ENCODE measurements at regions not wholly inside any gene's neighbourhood (a gene's known extent, or its start where the extent isn't known, plus 50 kb on each side); places are given as distances from the start of the nearest gene placed in this dataset.

DNA sequence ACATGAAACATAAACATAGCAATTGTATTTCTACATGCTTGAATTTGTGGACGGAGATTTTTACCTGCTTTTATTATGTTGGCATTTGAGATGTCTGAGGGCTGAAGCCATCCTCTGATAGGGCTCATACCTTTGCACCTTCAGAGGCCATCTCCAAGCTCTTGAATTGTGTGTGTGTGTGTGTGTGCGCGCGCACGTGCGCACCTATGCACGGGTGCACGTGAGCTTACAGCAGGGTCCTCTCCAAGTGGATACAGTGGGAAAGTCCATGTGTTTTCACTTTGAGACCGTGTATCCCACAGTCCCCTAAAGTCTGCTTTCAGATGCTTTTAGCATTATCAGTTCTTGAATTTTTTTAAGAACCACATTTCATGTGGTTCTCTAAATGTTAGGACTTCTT lies 178.6 kb downstream of the RAB11FIP2 start (continued):
- TF ChIP-seq, protein P1, sequence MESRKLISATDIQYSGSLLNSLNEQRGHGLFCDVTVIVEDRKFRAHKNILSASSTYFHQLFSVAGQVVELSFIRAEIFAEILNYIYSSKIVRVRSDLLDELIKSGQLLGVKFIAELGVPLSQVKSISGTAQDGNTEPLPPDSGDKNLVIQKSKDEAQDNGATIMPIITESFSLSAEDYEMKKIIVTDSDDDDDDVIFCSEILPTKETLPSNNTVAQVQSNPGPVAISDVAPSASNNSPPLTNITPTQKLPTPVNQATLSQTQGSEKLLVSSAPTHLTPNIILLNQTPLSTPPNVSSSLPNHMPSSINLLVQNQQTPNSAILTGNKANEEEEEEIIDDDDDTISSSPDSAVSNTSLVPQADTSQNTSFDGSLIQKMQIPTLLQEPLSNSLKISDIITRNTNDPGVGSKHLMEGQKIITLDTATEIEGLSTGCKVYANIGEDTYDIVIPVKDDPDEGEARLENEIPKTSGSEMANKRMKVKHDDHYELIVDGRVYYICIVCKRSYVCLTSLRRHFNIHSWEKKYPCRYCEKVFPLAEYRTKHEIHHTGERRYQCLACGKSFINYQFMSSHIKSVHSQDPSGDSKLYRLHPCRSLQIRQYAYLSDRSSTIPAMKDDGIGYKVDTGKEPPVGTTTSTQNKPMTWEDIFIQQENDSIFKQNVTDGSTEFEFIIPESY (IDR thresholded peaks at IDR 0.05): no peak

- Histone ChIP-seq H3K27ac (ENCODE audit: control insufficient read depth, insufficient read depth) (no peak overlapping the region), H3K4me1 (ENCODE audit: control insufficient read depth, insufficient read depth, low read length) (no peaks in the 10 kb centered on the region), H2AFZ (ENCODE audit: control insufficient read depth, low read depth, low read length) (no peak overlapping the region), H3K9me3 (replicated peaks; ENCODE audit: control insufficient read depth, insufficient read depth, low read length) (no peaks in the 10 kb centered on the region), H3K79me2 (ENCODE audit: control insufficient read depth, insufficient read depth, low read length) (no peaks in the 10 kb centered on the region), H3K36me3 (ENCODE audit: control insufficient read depth in 2 of 2, insufficient read depth in 2 of 2, low read length in 1 of 2) (no peaks in the 10 kb centered on the region), H4K20me1 (ENCODE audit: control insufficient read depth, insufficient read depth) (no peaks in the 10 kb centered on the region), H3K27me3 (replicated peaks in 1 of 2; ENCODE audit: control insufficient read depth in 2 of 2, insufficient read depth in 2 of 2, low read length in 1 of 2) (no peaks in the 10 kb centered on the region; a peak in 1 of 4 replicates), H3K4me3 (no peak overlapping the region), H3K4me2 (ENCODE audit: control insufficient read depth, insufficient read depth) (no peak overlapping the region), H3K9ac (ENCODE audit: control insufficient read depth, insufficient read depth, low read length) (no peak overlapping the region)
- ChIA-PET POLR2A (no interaction called here), RAD21 (ENCODE audit: unreplicated experiment) (no interaction called here), CTCF (interaction anchor here (0.7 kb wide), 1 partner anchor 593 kb away, joined by 4 read pairs; no protein-coding TSS in a partner anchor), SMC1A (ENCODE audit: uncharacterized antibody, unreplicated experiment) (interaction anchor here (0.7 to 1.4 kb wide), 3 partner anchors 9 to 1069 kb away, joined by 3 read pairs; no protein-coding TSS in a partner anchor)
- no peak for TF ChIP-seq CREB1 (IDR thresholded peaks at IDR 0.05; ENCODE audit: low read depth)
- TF ChIP-seq CBFB (IDR thresholded peaks at IDR 0.05; ENCODE audit: low read depth): no peak
- TF ChIP-seq TARDBP (IDR thresholded peaks at IDR 0.05; ENCODE audit: borderline replicate concordance): no peak
- TF ChIP-seq RB1 (IDR thresholded peaks at IDR 0.05; ENCODE audit: borderline replicate concordance): no peak
- no peak for TF ChIP-seq E2F4 (IDR thresholded peaks at IDR 0.05; ENCODE audit: low read depth, low read length)
- TF ChIP-seq BMI1 (IDR thresholded peaks at IDR 0.05; ENCODE audit: borderline replicate concordance): no peak
- TF ChIP-seq CBX3 (IDR thresholded peaks at IDR 0.05; ENCODE audit: borderline replicate concordance, low read depth): no peak
- no TSS peak for BruUV-seq (replicated peaks)
- WGBS (ENCODE audit: insufficient coverage, insufficient replicate concordance, low lambda C conversion rate, missing lambda C conversion rate): 30% methylated on average over 2 of the region's 2 CpGs
- intact Hi-C loops (cut with micrococcal nuclease; ENCODE audit: unreplicated experiment): no loop called here
- DNase-seq (ENCODE audit: low read depth, low spot score) (no peak), ATAC-seq (no peak), FAIRE-seq (no peak)
- in situ Hi-C loops (cut with MboI): no loop called here
Observed at GRCh38 chr10:117875793-117876192, 170.9 kb downstream of the RAB11FIP2 start.

Measured in GM12878 (cell line).